ENCODE measurements at regions not wholly inside any gene's neighbourhood (a gene's known extent, or its start where the extent isn't known, plus 50 kb on each side); places are given as distances from the start of the nearest gene placed in this dataset.

DNA sequence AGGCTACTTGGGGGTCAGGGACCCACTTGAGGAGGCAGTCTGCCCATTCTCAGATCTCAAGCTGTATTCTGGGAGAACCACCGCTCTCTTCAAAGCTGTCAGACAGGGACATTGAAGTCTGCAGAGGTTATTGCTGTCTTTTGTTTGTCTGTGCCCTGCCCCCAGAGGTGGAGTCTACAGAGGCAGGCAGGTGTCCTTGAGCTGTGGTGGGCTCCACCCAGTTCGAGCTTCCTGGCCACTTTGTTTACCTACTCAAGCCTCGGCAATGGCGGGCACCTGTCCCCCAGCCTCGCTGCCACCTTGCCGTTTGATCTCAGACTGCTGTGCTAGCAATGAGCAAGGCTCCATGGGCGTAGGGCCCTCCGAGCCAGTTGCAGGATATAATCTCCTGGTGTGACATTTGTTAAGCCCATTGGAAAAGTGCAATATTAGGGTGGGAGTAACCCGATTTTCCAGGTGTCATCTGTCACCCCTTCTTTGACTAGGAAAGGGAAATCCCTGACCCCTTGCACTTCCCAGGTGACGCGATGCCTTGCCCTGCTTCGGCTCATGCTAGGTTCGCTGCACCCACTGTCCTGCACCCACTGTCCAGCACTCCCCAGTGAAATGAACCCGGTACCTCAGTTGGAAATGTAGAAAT is 96.4 kb downstream of the ZNF92 start (continued):
- TF ChIP-seq, protein P1, sequence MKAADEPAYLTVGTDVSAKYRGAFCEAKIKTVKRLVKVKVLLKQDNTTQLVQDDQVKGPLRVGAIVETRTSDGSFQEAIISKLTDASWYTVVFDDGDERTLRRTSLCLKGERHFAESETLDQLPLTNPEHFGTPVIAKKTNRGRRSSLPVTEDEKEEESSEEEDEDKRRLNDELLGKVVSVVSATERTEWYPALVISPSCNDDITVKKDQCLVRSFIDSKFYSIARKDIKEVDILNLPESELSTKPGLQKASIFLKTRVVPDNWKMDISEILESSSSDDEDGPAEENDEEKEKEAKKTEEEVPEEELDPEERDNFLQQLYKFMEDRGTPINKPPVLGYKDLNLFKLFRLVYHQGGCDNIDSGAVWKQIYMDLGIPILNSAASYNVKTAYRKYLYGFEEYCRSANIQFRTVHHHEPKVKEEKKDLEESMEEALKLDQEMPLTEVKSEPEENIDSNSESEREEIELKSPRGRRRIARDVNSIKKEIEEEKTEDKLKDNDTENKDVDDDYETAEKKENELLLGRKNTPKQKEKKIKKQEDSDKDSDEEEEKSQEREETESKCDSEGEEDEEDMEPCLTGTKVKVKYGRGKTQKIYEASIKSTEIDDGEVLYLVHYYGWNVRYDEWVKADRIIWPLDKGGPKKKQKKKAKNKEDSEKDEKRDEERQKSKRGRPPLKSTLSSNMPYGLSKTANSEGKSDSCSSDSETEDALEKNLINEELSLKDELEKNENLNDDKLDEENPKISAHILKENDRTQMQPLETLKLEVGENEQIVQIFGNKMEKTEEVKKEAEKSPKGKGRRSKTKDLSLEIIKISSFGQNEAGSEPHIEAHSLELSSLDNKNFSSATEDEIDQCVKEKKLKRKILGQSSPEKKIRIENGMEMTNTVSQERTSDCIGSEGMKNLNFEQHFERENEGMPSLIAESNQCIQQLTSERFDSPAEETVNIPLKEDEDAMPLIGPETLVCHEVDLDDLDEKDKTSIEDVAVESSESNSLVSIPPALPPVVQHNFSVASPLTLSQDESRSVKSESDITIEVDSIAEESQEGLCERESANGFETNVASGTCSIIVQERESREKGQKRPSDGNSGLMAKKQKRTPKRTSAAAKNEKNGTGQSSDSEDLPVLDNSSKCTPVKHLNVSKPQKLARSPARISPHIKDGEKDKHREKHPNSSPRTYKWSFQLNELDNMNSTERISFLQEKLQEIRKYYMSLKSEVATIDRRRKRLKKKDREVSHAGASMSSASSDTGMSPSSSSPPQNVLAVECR (CRISPR knock-in tag; IDR thresholded peaks at IDR 0.05; ENCODE audit: borderline replicate concordance) = peak; percentile 44; the same call in 1 of the 2 replicates
- TF ChIP-seq STAG1 (CRISPR knock-in tag; IDR thresholded peaks at IDR 0.05) (peak; percentile 16; the same call in 1 of the 2 replicates), ZNF296 (CRISPR knock-in tag; conservative IDR thresholded peaks at IDR 0.05) (peak; percentile 67; the same call in 1 of the 2 replicates), PHF21A (CRISPR knock-in tag; IDR thresholded peaks at IDR 0.05) (peak; percentile 72), CCDC6 (CRISPR knock-in tag; IDR thresholded peaks at IDR 0.05) (peak; percentile 82; the same call in 1 of the 2 replicates), REPIN1 (CRISPR knock-in tag; IDR thresholded peaks at IDR 0.05; ENCODE audit: borderline replicate concordance, low read depth) (peak; percentile 90), ZNF274 (CRISPR knock-in tag; IDR thresholded peaks at IDR 0.05) (0 out of 2 replicates have a peak, but pooled peaks have one; percentile 33), NR2F6 (IDR thresholded peaks at IDR 0.05) (0 out of 2 replicates have a peak, but pooled peaks have one; percentile 11), NR2F6 (CRISPR knock-in tag; IDR thresholded peaks at IDR 0.05) (peak; percentile 56), ZNF343 (CRISPR knock-in tag; IDR thresholded peaks at IDR 0.05) (peak; percentile 83), ZMAT3 (CRISPR knock-in tag; conservative IDR thresholded peaks at IDR 0.05) (peak; percentile 54; the same call in 1 of the 2 replicates), KMT2B (CRISPR knock-in tag; IDR thresholded peaks at IDR 0.05) (peak; percentile 63)
- TF ChIP-seq, protein P2, sequence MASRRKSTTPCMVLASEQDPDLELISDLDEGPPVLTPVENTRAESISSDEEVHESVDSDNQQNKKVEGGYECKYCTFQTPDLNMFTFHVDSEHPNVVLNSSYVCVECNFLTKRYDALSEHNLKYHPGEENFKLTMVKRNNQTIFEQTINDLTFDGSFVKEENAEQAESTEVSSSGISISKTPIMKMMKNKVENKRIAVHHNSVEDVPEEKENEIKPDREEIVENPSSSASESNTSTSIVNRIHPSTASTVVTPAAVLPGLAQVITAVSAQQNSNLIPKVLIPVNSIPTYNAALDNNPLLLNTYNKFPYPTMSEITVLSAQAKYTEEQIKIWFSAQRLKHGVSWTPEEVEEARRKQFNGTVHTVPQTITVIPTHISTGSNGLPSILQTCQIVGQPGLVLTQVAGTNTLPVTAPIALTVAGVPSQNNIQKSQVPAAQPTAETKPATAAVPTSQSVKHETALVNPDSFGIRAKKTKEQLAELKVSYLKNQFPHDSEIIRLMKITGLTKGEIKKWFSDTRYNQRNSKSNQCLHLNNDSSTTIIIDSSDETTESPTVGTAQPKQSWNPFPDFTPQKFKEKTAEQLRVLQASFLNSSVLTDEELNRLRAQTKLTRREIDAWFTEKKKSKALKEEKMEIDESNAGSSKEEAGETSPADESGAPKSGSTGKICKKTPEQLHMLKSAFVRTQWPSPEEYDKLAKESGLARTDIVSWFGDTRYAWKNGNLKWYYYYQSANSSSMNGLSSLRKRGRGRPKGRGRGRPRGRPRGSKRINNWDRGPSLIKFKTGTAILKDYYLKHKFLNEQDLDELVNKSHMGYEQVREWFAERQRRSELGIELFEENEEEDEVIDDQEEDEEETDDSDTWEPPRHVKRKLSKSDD (CRISPR knock-in tag; IDR thresholded peaks at IDR 0.05; ENCODE audit: low read depth) = peak; percentile 90
- TF ChIP-seq, protein P3, sequence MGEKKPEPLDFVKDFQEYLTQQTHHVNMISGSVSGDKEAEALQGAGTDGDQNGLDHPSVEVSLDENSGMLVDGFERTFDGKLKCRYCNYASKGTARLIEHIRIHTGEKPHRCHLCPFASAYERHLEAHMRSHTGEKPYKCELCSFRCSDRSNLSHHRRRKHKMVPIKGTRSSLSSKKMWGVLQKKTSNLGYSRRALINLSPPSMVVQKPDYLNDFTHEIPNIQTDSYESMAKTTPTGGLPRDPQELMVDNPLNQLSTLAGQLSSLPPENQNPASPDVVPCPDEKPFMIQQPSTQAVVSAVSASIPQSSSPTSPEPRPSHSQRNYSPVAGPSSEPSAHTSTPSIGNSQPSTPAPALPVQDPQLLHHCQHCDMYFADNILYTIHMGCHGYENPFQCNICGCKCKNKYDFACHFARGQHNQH (CRISPR knock-in tag; IDR thresholded peaks at IDR 0.05) = 0 out of 2 replicates have a peak, but pooled peaks have one; percentile 73
- TF ChIP-seq, protein P4, sequence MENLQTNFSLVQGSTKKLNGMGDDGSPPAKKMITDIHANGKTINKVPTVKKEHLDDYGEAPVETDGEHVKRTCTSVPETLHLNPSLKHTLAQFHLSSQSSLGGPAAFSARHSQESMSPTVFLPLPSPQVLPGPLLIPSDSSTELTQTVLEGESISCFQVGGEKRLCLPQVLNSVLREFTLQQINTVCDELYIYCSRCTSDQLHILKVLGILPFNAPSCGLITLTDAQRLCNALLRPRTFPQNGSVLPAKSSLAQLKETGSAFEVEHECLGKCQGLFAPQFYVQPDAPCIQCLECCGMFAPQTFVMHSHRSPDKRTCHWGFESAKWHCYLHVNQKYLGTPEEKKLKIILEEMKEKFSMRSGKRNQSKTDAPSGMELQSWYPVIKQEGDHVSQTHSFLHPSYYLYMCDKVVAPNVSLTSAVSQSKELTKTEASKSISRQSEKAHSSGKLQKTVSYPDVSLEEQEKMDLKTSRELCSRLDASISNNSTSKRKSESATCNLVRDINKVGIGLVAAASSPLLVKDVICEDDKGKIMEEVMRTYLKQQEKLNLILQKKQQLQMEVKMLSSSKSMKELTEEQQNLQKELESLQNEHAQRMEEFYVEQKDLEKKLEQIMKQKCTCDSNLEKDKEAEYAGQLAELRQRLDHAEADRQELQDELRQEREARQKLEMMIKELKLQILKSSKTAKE (CRISPR knock-in tag; IDR thresholded peaks at IDR 0.05; ENCODE audit: borderline replicate concordance) = peak; percentile 63; the same call in 1 of the 2 replicates
